ENCODE measurements at regions not wholly inside any gene's neighbourhood (a gene's known extent, or its start where the extent isn't known, plus 50 kb on each side); places are given as distances from the start of the nearest gene placed in this dataset.

DNA sequence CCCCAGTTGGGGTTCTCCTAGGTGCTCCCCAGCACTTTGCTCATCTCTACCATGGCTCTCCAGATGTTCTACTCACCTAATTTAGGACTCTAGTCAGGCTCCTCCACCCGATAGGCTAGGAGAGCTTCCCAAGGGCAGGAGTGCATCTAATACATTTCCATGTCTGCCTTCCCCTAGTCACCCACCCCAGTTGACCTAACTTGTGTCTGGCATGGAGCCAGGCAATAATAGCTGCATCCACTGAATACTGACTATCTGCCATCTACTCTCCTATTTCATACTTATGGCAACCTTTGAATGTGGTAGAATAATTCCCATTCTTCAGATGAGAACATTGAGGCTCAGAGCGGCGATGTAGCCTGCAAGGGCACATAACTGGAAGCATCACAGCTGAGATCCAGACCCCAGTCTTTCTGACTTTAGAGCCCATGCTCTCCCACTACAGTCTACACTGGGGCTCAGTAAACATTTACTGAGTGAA lies 71.8 kb upstream of the YWHAQ start:
- H3K9ac ChIP-seq (ENCODE audit: insufficient read length, low read depth) = no peak overlapping the region
- DNase-seq (ENCODE audit: low read depth, low spot score) = no peak
- no peak overlapping the region for H3K4me3 ChIP-seq (ENCODE audit: insufficient read length, low read depth)
- H3K36me3 ChIP-seq (ENCODE audit: insufficient read depth, insufficient read length, low read length) = no peaks in the 10 kb centered on the region
- H3K27me3 ChIP-seq (ENCODE audit: insufficient read depth, insufficient read length) = no peaks in the 10 kb centered on the region
- H3K9me3 ChIP-seq (ENCODE audit: insufficient read depth, low read length) = no peaks in the 10 kb centered on the region
- H3K4me1 ChIP-seq (ENCODE audit: insufficient read depth, insufficient read length) = peaks cover 16% of the 10 kb centered on the region
- no peak for TF ChIP-seq SUZ12 (IDR thresholded peaks at IDR 0.05; ENCODE audit: extremely low read depth, insufficient read depth, insufficient read length)
- TF ChIP-seq ZNF274 (IDR thresholded peaks at IDR 0.05; ENCODE audit: low read depth, low read length) = no peak
- no peak for TF ChIP-seq YY1 (IDR thresholded peaks at IDR 0.05; ENCODE audit: insufficient read depth, insufficient read length)

DNA sequence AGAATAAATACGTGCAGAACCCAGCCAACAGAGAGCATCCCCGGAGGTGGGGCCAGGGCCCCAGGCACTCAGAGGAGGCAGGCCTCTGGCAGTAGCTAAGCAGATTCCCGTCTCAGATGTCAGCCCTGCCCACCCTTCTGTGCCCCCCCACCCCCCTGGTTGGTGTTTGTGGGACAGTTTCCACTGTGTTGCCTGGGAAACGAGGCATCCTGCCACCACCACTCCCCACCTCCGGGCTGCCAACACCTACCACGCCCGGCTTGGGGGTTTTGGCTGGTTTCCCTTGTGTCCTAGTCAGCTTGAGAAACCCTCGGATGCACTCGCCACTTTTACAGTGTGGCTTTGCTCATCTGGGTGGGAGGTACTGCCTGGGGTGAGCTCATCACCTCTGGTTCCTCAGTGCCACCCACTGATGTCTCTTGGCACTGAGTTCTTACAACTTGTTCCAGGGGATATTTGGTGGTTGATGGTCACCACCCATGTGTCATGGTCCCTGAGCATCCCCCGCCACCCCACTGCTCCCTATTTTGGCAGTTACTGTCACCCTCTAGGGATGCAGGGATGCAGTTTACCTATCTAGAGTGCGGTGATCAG lies 72.4 kb upstream of the YWHAQ start:
- DNase-seq (ENCODE audit: low read depth, low spot score) = no peak
- Histone ChIP-seq H3K36me3 (ENCODE audit: insufficient read depth, insufficient read length, low read length) (no peaks in the 10 kb centered on the region), H3K27me3 (ENCODE audit: insufficient read depth, insufficient read length) (no peaks in the 10 kb centered on the region), H3K4me3 (ENCODE audit: insufficient read length, low read depth) (no peak overlapping the region), H3K9me3 (ENCODE audit: insufficient read depth, low read length) (no peaks in the 10 kb centered on the region), H3K4me1 (ENCODE audit: insufficient read depth, insufficient read length) (peaks cover 16% of the 10 kb centered on the region), H3K9ac (ENCODE audit: insufficient read length, low read depth) (no peak overlapping the region)
- TF ChIP-seq ZNF274 (IDR thresholded peaks at IDR 0.05; ENCODE audit: low read depth, low read length) = no peak
- TF ChIP-seq SUZ12 (IDR thresholded peaks at IDR 0.05; ENCODE audit: extremely low read depth, insufficient read depth, insufficient read length) = no peak
- TF ChIP-seq YY1 (IDR thresholded peaks at IDR 0.05; ENCODE audit: insufficient read depth, insufficient read length) = no peak

DNA sequence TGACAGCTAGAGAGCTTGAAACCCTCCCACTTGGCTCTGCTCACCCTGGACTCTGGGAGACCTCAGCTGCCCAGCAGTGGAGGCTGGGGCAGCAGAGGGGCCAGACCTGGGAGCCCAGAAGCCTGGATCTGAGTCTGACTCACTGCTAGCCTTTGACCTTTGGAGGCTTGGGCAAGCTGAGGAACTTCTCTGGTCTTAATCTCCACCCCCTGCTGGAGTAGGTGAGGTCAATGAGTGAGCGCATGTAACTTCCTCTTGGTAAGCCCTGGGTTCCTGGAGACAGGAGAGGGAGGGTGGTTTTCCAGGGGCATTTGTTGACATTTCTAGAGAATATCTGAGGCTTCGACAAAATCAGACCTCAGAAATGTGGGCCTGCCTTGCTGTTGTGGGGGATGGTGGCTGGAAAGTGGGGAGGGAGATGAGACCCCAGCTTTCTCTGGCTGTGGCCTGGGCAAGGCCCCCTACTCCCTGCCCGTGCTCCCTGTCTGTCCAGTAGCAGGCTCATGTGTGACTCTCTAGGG lies 73.0 kb upstream of the YWHAQ start:
- no peak for DNase-seq (ENCODE audit: low read depth, low spot score)
- H3K36me3 ChIP-seq (ENCODE audit: insufficient read depth, insufficient read length, low read length) = no peaks in the 10 kb centered on the region
- H3K9ac ChIP-seq (ENCODE audit: insufficient read length, low read depth) = no peak overlapping the region
- peaks cover 16% of the 10 kb centered on the region for H3K4me1 ChIP-seq (ENCODE audit: insufficient read depth, insufficient read length)
- no peaks in the 10 kb centered on the region for H3K27me3 ChIP-seq (ENCODE audit: insufficient read depth, insufficient read length)
- TF ChIP-seq YY1 (IDR thresholded peaks at IDR 0.05; ENCODE audit: insufficient read depth, insufficient read length) = no peak
- TF ChIP-seq ZNF274 (IDR thresholded peaks at IDR 0.05; ENCODE audit: low read depth, low read length) = no peak
- TF ChIP-seq SUZ12 (IDR thresholded peaks at IDR 0.05; ENCODE audit: extremely low read depth, insufficient read depth, insufficient read length) = no peak
- no peaks in the 10 kb centered on the region for H3K9me3 ChIP-seq (ENCODE audit: insufficient read depth, low read length)
- H3K4me3 ChIP-seq (ENCODE audit: insufficient read length, low read depth) = no peak overlapping the region

DNA sequence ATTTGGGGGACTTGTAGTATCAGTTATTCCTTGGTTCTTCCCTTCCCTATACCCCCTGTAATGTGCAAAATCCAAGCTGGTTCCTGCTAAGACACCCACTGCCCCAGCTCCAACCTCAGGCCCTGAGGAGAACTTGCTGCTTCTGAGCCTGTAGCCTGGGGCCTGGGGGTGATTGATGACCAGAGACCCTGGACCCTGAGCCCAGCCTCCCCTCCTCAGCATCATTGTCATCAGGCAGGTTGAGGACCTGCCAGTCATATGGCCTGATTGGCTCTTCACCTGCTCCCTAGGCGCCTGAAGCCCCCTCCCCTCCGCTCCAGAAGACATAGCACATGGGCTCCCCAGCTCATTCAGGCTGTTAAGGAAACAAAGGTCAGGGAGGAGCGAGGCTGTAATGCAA lies 73.8 kb upstream of the YWHAQ start:
- H3K4me1 ChIP-seq (ENCODE audit: insufficient read depth, insufficient read length) = peaks cover 16% of the 10 kb centered on the region
- no peak overlapping the region for H3K9ac ChIP-seq (ENCODE audit: insufficient read length, low read depth)
- TF ChIP-seq ZNF274 (IDR thresholded peaks at IDR 0.05; ENCODE audit: low read depth, low read length) = no peak
- TF ChIP-seq YY1 (IDR thresholded peaks at IDR 0.05; ENCODE audit: insufficient read depth, insufficient read length) = no peak
- TF ChIP-seq SUZ12 (IDR thresholded peaks at IDR 0.05; ENCODE audit: extremely low read depth, insufficient read depth, insufficient read length) = no peak
- no peaks in the 10 kb centered on the region; the same call in 1 of the 2 replicates for H3K9me3 ChIP-seq (ENCODE audit: insufficient read depth, low read length)
- H3K4me3 ChIP-seq (ENCODE audit: insufficient read length, low read depth) = no peak overlapping the region
- H3K36me3 ChIP-seq (ENCODE audit: insufficient read depth, insufficient read length, low read length) = no peaks in the 10 kb centered on the region
- DNase-seq (ENCODE audit: low read depth, low spot score) = no peak
- no peaks in the 10 kb centered on the region for H3K27me3 ChIP-seq (ENCODE audit: insufficient read depth, insufficient read length)

DNA sequence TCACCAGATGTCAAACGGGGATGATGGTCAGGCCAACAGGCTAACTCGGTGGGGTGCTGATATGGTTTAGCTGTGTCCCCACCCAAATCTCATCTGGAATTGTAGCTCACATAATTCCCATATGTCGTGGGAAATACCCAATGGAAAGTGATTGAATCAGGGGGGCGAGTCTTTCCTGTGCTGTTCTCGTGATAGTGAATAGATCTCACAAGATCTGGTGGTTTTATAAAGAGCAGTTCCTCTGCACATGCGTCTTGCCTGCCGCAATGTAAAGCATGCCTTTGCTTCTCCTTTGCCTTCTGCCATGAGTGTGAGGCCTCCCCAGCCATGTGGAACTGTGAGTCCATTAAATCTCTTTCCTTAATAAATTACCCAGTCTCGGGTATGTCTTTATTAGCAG lies 74.4 kb upstream of the YWHAQ start:
- no peaks in the 10 kb centered on the region for H3K27me3 ChIP-seq (ENCODE audit: insufficient read depth, insufficient read length)
- no peak overlapping the region for H3K9ac ChIP-seq (ENCODE audit: insufficient read length, low read depth)
- no peak for TF ChIP-seq SUZ12 (IDR thresholded peaks at IDR 0.05; ENCODE audit: extremely low read depth, insufficient read depth, insufficient read length)
- no peak for TF ChIP-seq ZNF274 (IDR thresholded peaks at IDR 0.05; ENCODE audit: low read depth, low read length)
- TF ChIP-seq YY1 (IDR thresholded peaks at IDR 0.05; ENCODE audit: insufficient read depth, insufficient read length) = no peak
- peaks cover 16% of the 10 kb centered on the region for H3K4me1 ChIP-seq (ENCODE audit: insufficient read depth, insufficient read length)
- no peaks in the 10 kb centered on the region; the same call in 1 of the 2 replicates for H3K9me3 ChIP-seq (ENCODE audit: insufficient read depth, low read length)
- no peak overlapping the region for H3K4me3 ChIP-seq (ENCODE audit: insufficient read length, low read depth)
- no peak for DNase-seq (ENCODE audit: low read depth, low spot score)
- no peaks in the 10 kb centered on the region for H3K36me3 ChIP-seq (ENCODE audit: insufficient read depth, insufficient read length, low read length)

DNA sequence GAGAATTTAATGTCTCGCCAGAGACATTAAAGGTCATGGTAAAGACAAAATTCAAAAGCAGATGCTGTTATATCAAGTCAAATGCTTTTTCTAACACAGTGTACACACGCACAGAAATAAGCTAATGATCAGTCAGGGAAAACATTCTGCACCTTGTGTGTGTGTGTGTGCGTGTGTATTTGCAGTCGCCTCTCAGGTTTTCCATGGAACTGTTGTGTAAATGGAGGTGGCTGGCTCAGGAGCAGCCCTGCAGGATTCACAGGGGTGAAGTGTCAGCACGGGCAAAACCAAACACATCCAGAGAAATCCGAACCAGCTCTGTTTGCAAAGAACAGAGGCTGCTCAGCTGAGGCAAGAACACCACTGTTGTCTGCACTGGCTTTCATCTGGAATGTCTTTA lies 76.2 kb upstream of the YWHAQ start:
- H3K9ac ChIP-seq (ENCODE audit: insufficient read length, low read depth) = no peak overlapping the region
- H3K36me3 ChIP-seq (ENCODE audit: insufficient read depth, insufficient read length, low read length) = no peaks in the 10 kb centered on the region
- peaks cover 16% of the 10 kb centered on the region for H3K4me1 ChIP-seq (ENCODE audit: insufficient read depth, insufficient read length)
- TF ChIP-seq SUZ12 (IDR thresholded peaks at IDR 0.05; ENCODE audit: extremely low read depth, insufficient read depth, insufficient read length) = no peak
- TF ChIP-seq ZNF274 (IDR thresholded peaks at IDR 0.05; ENCODE audit: low read depth, low read length) = no peak
- no peak for TF ChIP-seq YY1 (IDR thresholded peaks at IDR 0.05; ENCODE audit: insufficient read depth, insufficient read length)
- DNase-seq (ENCODE audit: low read depth, low spot score) = no peak
- no peaks in the 10 kb centered on the region for H3K27me3 ChIP-seq (ENCODE audit: insufficient read depth, insufficient read length)
- H3K4me3 ChIP-seq (ENCODE audit: insufficient read length, low read depth) = no peak overlapping the region
- no peaks in the 10 kb centered on the region; the same call in 1 of the 2 replicates for H3K9me3 ChIP-seq (ENCODE audit: insufficient read depth, low read length)

DNA sequence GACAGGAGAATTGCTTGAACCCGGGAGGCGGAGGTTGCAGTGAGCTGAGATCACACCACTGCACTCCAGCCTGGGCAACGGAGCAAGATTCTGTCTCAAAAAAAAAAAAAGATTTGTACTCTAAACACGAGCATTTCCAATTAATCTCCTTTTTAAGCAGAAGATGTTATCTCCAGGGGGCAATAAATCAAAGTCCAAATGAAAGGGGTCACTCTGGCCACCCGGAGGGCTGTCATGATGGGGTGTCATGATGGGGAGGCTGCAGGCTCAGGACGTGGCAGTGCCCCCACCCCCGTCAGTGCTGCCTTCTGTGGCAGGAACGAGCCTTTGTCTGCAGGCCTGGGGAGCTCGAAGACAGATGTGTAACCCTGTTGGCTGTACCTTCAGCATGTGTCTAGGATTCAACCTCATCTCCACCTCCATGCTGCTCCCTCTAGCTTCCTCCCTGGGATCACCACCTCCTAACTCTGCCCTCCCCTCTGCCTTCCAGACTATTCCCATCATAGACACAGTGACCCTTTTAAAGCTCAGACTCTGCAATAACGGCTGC lies 76.9 kb upstream of the YWHAQ start:
- Histone ChIP-seq H3K4me1 (ENCODE audit: insufficient read depth, insufficient read length) (peaks cover 14% of the 10 kb centered on the region), H3K36me3 (ENCODE audit: insufficient read depth, insufficient read length, low read length) (no peaks in the 10 kb centered on the region), H3K4me3 (ENCODE audit: insufficient read length, low read depth) (no peak overlapping the region), H3K9ac (ENCODE audit: insufficient read length, low read depth) (no peak overlapping the region), H3K27me3 (ENCODE audit: insufficient read depth, insufficient read length) (no peaks in the 10 kb centered on the region), H3K9me3 (ENCODE audit: insufficient read depth, low read length) (no peaks in the 10 kb centered on the region; the same call in 1 of the 2 replicates)
- TF ChIP-seq ZNF274 (IDR thresholded peaks at IDR 0.05; ENCODE audit: low read depth, low read length) (no peak), YY1 (IDR thresholded peaks at IDR 0.05; ENCODE audit: insufficient read depth, insufficient read length) (no peak), SUZ12 (IDR thresholded peaks at IDR 0.05; ENCODE audit: extremely low read depth, insufficient read depth, insufficient read length) (no peak)
- DNase-seq (ENCODE audit: low read depth, low spot score) = no peak

Measured in NT2/D1 (cell line).